GM23338 (cell line): ENCODE measurements at regions not wholly inside any gene's neighbourhood (a gene's known extent, or its start where the extent isn't known, plus 50 kb on each side); places are given as distances from the start of the nearest gene placed in this dataset.

Source experiments
- ATAC-seq: fragments of 200-7000 bp; cut with Tn5 transposase; 3 replicates; pipeline ENCODE4 v1.9.1; 2020
- DNase-seq: peaks from one replicate; pipeline ENCODE4 v3.0.0-alpha.2; 2015; ENCODE audit warnings: low spot score
- H2AFZ ChIP-seq: fragments of 200-600 bp; sonication (generic); 2 replicates; pipeline ENCODE4 v1.8.0; 2016; ENCODE audit warnings: antibody characterized with exemption, mild to moderate bottlenecking, moderate library complexity
- H3F3A ChIP-seq: fragments of 200-600 bp; sonication (generic); replicated peaks from 2 replicates; pipeline ENCODE4 v1.8.0; 2017; ENCODE audit warnings: antibody characterized with exemption, mixed run types, low read depth
- H3K27ac ChIP-seq: fragments of 200-600 bp; sonication (generic); 2 replicates; pipeline ENCODE4 v1.6.1; 2016; ENCODE audit warnings: low read depth
- H3K27me3 ChIP-seq: fragments of 200-600 bp; sonication (generic); 2 replicates; pipeline ENCODE4 v1.8.0; 2016; ENCODE audit warnings: mild to moderate bottlenecking, mixed run types, moderate library complexity; ENCODE audit not compliant: insufficient read depth
- H3K36me3 ChIP-seq: fragments of 200-600 bp; sonication (generic); 2 replicates; pipeline ENCODE4 v1.8.0; 2016; ENCODE audit warnings: mild to moderate bottlenecking; ENCODE audit not compliant: insufficient read depth
- H3K4me1 ChIP-seq: fragments of 200-600 bp; sonication (generic); 2 replicates; pipeline ENCODE4 v1.8.0; 2016; ENCODE audit warnings: mild to moderate bottlenecking, moderate library complexity; ENCODE audit not compliant: insufficient read depth
- H3K4me2 ChIP-seq: fragments of 200-600 bp; sonication (generic); 2 replicates; pipeline ENCODE4 v1.7.1; 2017; ENCODE audit warnings: mixed run types
- H3K4me3 ChIP-seq: fragments of 200-600 bp; sonication (generic); 2 replicates; pipeline ENCODE4 v1.6.1; 2016; ENCODE audit warnings: mixed run types
- H3K79me2 ChIP-seq: fragments of 200-600 bp; sonication (generic); replicated peaks from 2 replicates; pipeline ENCODE4 v1.8.0; 2017; ENCODE audit warnings: mild to moderate bottlenecking; ENCODE audit not compliant: insufficient read depth
- H3K9me2 ChIP-seq: fragments of 200-600 bp; sonication (generic); 2 replicates; pipeline ENCODE4 v1.8.0; 2017; ENCODE audit not compliant: insufficient read depth
- H4K20me1 ChIP-seq: fragments of 200-600 bp; sonication (generic); replicated peaks from 2 replicates; pipeline ENCODE4 v1.8.0; 2017; ENCODE audit warnings: mild to moderate bottlenecking; ENCODE audit not compliant: insufficient read depth
- H3K27ac Mint-ChIP-seq: 2 replicates; pipeline ENCODE4 v1.8.0; 2020; ENCODE audit warnings: inconsistent platforms, mild to moderate bottlenecking, moderate library complexity, mixed read lengths
- H3K27me3 Mint-ChIP-seq: 3 replicates; pipeline ENCODE4 v1.8.0; 2022; ENCODE audit warnings: low read depth, mild to moderate bottlenecking, moderate library complexity, mixed read lengths, inconsistent platforms; ENCODE audit not compliant: insufficient read depth, poor library complexity
- H3K36me3 Mint-ChIP-seq: 3 replicates; pipeline ENCODE4 v1.8.0; 2021; ENCODE audit warnings: low read depth, mild to moderate bottlenecking, inconsistent platforms, moderate library complexity, mixed read lengths
- H3K4me1 Mint-ChIP-seq: 3 replicates; pipeline ENCODE4 v1.8.0; 2020; ENCODE audit warnings: mild to moderate bottlenecking, inconsistent platforms, mixed read lengths
- H3K4me3 Mint-ChIP-seq: 3 replicates; pipeline ENCODE4 v1.8.0; 2021; ENCODE audit warnings: moderate library complexity, mild to moderate bottlenecking, inconsistent platforms, mixed read lengths
- H3K9me3 Mint-ChIP-seq: 3 replicates; pipeline ENCODE4 v1.8.0; 2020; ENCODE audit warnings: moderate library complexity, mild to moderate bottlenecking, inconsistent platforms, mixed read lengths
- EZH2 ChIP-seq: fragments of 200-600 bp; sonication (generic); IDR thresholded peaks from one replicate; pipeline ENCODE4 v1.8.0; 2017; ENCODE audit warnings: antibody characterized with exemption, mild to moderate bottlenecking, low read depth; ENCODE audit not compliant: unreplicated experiment
- NANOG ChIP-seq: IDR thresholded peaks from 2 replicates; pipeline ENCODE4 v1.6.1; 2016; ENCODE audit warnings: antibody characterized with exemption, borderline replicate concordance
- POLR2AphosphoS5 ChIP-seq: IDR thresholded peaks from 2 replicates; pipeline ENCODE4 v1.6.1; 2016; ENCODE audit warnings: antibody characterized with exemption, low read depth
- STAT1 ChIP-seq: IDR thresholded peaks from one replicate; pipeline ENCODE4 v1.6.1; 2016; ENCODE audit warnings: antibody characterized with exemption; ENCODE audit not compliant: unreplicated experiment
- ZNF114 ChIP-seq: fragments of 250-450 bp; sonication (Bioruptor Pico); IDR thresholded peaks from 2 replicates; pipeline ENCODE4 v1.5.0; 2020; ENCODE audit warnings: mild to moderate bottlenecking, moderate library complexity
- ZNF331 ChIP-seq: fragments of 250-450 bp; sonication (Bioruptor Pico); IDR thresholded peaks from 2 replicates; pipeline ENCODE4 v1.5.0; 2020; ENCODE audit warnings: low read depth, mild to moderate bottlenecking, moderate library complexity
- TF ChIP-seq, protein P1 (sequence below): fragments of 250-450 bp; sonication (Bioruptor Pico); IDR thresholded peaks from 2 replicates; pipeline ENCODE4 v1.5.0; 2020; ENCODE audit warnings: mild to moderate bottlenecking, moderate library complexity
- TF ChIP-seq, protein P2 (sequence below), 2 experiments: fragments of 200-600 bp in 1 of 2; sonication (generic) in 1 of 2; conservative IDR thresholded peaks; 2 replicates each; pipeline versions ENCODE4 v1.5.1 to v1.6.1; 2016 to 2017; ENCODE audit warnings: antibody characterized with exemption in 2 of 2, low read depth in 2 of 2, mild to moderate bottlenecking in 2 of 2, moderate library complexity in 1 of 2
- TF ChIP-seq, protein P3 (sequence below): IDR thresholded peaks from one replicate; pipeline ENCODE4 v1.6.1; 2018; ENCODE audit warnings: antibody characterized with exemption; ENCODE audit not compliant: unreplicated experiment

DNA sequence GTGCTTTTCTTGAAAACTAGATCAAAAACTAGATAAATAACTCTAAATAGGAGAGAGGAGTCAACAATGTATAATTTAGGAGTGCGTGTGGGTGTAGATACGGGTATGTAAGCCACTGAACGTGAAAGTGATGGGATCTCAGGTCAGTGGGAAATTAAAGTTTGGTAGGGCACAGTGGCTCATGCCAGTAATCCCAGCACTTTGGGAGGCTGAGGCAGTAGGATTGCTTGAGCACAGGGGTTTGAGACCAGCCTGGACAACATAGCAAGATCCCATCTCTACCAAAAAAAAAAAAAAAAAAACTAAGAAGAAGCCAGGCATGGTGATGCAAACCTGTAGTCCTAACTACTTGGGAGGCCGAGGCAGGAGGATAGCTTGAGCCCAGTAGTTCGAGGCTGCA, 247.1 kb downstream of the ANAPC1 start:
- no peaks in the 10 kb centered on the region for H3K27me3 Mint-ChIP-seq
- Histone ChIP-seq H3K9me2 (peaks cover 7% of the 10 kb centered on the region), H4K20me1 (no peaks in the 10 kb centered on the region), H3K27me3 (no peaks in the 10 kb centered on the region), H3K79me2 (no peaks in the 10 kb centered on the region), H2AFZ (no peak overlapping the region), H3K4me1 (no peaks in the 10 kb centered on the region), H3K36me3 (no peaks in the 10 kb centered on the region), H3K4me3 (no peak overlapping the region), H3K4me2 (no peak overlapping the region), H3K27ac (no peak overlapping the region), H3F3A (no peaks in the 10 kb centered on the region)
- TF ChIP-seq STAT1 (no peak), ZNF114 (CRISPR knock-in tag) (no peak)
- TF ChIP-seq, protein P1, sequence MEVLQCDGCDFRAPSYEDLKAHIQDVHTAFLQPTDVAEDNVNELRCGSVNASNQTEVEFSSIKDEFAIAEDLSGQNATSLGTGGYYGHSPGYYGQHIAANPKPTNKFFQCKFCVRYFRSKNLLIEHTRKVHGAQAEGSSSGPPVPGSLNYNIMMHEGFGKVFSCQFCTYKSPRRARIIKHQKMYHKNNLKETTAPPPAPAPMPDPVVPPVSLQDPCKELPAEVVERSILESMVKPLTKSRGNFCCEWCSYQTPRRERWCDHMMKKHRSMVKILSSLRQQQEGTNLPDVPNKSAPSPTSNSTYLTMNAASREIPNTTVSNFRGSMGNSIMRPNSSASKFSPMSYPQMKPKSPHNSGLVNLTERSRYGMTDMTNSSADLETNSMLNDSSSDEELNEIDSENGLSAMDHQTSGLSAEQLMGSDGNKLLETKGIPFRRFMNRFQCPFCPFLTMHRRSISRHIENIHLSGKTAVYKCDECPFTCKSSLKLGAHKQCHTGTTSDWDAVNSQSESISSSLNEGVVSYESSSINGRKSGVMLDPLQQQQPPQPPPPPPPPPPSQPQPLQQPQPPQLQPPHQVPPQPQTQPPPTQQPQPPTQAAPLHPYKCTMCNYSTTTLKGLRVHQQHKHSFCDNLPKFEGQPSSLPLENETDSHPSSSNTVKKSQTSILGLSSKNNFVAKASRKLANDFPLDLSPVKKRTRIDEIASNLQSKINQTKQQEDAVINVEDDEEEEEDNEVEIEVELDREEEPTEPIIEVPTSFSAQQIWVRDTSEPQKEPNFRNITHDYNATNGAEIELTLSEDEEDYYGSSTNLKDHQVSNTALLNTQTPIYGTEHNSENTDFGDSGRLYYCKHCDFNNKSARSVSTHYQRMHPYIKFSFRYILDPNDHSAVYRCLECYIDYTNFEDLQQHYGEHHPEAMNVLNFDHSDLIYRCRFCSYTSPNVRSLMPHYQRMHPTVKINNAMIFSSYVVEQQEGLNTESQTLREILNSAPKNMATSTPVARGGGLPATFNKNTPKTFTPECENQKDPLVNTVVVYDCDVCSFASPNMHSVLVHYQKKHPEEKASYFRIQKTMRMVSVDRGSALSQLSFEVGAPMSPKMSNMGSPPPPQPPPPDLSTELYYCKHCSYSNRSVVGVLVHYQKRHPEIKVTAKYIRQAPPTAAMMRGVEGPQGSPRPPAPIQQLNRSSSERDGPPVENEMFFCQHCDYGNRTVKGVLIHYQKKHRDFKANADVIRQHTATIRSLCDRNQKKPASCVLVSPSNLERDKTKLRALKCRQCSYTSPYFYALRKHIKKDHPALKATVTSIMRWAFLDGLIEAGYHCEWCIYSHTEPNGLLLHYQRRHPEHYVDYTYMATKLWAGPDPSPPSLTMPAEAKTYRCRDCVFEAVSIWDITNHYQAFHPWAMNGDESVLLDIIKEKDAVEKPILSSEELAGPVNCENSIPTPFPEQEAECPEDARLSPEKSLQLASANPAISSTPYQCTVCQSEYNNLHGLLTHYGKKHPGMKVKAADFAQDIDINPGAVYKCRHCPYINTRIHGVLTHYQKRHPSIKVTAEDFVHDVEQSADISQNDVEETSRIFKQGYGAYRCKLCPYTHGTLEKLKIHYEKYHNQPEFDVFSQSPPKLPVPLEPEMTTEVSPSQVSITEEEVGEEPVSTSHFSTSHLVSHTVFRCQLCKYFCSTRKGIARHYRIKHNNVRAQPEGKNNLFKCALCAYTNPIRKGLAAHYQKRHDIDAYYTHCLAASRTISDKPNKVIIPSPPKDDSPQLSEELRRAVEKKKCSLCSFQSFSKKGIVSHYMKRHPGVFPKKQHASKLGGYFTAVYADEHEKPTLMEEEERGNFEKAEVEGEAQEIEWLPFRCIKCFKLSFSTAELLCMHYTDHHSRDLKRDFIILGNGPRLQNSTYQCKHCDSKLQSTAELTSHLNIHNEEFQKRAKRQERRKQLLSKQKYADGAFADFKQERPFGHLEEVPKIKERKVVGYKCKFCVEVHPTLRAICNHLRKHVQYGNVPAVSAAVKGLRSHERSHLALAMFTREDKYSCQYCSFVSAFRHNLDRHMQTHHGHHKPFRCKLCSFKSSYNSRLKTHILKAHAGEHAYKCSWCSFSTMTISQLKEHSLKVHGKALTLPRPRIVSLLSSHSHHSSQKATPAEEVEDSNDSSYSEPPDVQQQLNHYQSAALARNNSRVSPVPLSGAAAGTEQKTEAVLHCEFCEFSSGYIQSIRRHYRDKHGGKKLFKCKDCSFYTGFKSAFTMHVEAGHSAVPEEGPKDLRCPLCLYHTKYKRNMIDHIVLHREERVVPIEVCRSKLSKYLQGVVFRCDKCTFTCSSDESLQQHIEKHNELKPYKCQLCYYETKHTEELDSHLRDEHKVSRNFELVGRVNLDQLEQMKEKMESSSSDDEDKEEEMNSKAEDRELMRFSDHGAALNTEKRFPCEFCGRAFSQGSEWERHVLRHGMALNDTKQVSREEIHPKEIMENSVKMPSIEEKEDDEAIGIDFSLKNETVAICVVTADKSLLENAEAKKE (CRISPR knock-in tag), result no peak
- H3K4me3 Mint-ChIP-seq, result no peak overlapping the region
- H3K27ac Mint-ChIP-seq, result no peak overlapping the region
- no peaks in the 10 kb centered on the region for H3K4me1 Mint-ChIP-seq
- H3K9me3 Mint-ChIP-seq, result peaks cover 18% of the 10 kb centered on the region
- DNase-seq, result no peak
- H3K36me3 Mint-ChIP-seq, result peaks cover 7% of the 10 kb centered on the region; the same call in 1 of the 3 replicates
- no peak for ATAC-seq

DNA sequence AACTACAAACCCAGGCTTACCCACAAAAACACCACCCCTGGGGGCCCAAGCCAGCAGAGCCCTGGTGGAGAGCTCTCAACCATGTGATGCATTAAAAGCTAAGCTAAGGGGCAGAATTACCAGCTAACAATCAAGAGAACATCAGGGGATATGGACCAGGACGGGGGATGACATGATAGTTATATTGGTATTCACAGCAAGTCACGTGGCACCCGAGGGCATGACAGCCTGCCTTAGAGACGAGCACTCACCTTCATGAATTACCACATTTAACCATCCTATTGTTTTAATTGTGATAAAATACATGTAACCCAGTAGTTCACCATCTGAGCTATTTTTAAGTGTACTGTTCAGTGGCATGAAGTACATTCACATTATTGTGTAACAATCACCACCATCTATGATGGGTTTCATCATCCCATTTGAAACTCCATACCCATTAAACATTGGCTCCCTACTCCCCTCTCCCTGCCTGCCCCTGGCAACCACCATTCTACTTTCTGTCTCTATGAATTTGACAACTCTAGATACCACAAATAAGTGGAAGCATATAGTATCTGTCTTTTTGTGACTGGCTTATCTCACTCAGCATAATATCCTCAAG, 245.6 kb downstream of the ANAPC1 start:
- H3K27me3 Mint-ChIP-seq, result no peaks in the 10 kb centered on the region
- TF ChIP-seq ZNF331 (CRISPR knock-in tag) (no peak), EZH2 (no peak), NANOG (no peak), POLR2AphosphoS5 (no peak), STAT1 (no peak)
- TF ChIP-seq, protein P2, sequence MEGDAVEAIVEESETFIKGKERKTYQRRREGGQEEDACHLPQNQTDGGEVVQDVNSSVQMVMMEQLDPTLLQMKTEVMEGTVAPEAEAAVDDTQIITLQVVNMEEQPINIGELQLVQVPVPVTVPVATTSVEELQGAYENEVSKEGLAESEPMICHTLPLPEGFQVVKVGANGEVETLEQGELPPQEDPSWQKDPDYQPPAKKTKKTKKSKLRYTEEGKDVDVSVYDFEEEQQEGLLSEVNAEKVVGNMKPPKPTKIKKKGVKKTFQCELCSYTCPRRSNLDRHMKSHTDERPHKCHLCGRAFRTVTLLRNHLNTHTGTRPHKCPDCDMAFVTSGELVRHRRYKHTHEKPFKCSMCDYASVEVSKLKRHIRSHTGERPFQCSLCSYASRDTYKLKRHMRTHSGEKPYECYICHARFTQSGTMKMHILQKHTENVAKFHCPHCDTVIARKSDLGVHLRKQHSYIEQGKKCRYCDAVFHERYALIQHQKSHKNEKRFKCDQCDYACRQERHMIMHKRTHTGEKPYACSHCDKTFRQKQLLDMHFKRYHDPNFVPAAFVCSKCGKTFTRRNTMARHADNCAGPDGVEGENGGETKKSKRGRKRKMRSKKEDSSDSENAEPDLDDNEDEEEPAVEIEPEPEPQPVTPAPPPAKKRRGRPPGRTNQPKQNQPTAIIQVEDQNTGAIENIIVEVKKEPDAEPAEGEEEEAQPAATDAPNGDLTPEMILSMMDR (conservative IDR thresholded peaks at IDR 0.05; ENCODE audit: low read depth in 2 of 2), result no peak
- TF ChIP-seq, protein P3, sequence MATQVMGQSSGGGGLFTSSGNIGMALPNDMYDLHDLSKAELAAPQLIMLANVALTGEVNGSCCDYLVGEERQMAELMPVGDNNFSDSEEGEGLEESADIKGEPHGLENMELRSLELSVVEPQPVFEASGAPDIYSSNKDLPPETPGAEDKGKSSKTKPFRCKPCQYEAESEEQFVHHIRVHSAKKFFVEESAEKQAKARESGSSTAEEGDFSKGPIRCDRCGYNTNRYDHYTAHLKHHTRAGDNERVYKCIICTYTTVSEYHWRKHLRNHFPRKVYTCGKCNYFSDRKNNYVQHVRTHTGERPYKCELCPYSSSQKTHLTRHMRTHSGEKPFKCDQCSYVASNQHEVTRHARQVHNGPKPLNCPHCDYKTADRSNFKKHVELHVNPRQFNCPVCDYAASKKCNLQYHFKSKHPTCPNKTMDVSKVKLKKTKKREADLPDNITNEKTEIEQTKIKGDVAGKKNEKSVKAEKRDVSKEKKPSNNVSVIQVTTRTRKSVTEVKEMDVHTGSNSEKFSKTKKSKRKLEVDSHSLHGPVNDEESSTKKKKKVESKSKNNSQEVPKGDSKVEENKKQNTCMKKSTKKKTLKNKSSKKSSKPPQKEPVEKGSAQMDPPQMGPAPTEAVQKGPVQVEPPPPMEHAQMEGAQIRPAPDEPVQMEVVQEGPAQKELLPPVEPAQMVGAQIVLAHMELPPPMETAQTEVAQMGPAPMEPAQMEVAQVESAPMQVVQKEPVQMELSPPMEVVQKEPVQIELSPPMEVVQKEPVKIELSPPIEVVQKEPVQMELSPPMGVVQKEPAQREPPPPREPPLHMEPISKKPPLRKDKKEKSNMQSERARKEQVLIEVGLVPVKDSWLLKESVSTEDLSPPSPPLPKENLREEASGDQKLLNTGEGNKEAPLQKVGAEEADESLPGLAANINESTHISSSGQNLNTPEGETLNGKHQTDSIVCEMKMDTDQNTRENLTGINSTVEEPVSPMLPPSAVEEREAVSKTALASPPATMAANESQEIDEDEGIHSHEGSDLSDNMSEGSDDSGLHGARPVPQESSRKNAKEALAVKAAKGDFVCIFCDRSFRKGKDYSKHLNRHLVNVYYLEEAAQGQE, result no peak
- no peak overlapping the region for H3K4me3 ChIP-seq
- no peaks in the 10 kb centered on the region for H3K4me1 Mint-ChIP-seq
- peaks cover 7% of the 10 kb centered on the region for H3K9me2 ChIP-seq
- H3K27me3 ChIP-seq, result no peaks in the 10 kb centered on the region
- ATAC-seq, result no peak
- no peak overlapping the region for H3K27ac ChIP-seq
- no peaks in the 10 kb centered on the region for H4K20me1 ChIP-seq
- peaks cover 18% of the 10 kb centered on the region for H3K9me3 Mint-ChIP-seq
- DNase-seq, result no peak
- no peaks in the 10 kb centered on the region for H3K79me2 ChIP-seq
- peaks cover 7% of the 10 kb centered on the region; the same call in 1 of the 3 replicates for H3K36me3 Mint-ChIP-seq
- H2AFZ ChIP-seq, result no peak overlapping the region
- no peaks in the 10 kb centered on the region for H3K36me3 ChIP-seq
- H3F3A ChIP-seq, result no peaks in the 10 kb centered on the region
- no peak overlapping the region for H3K4me2 ChIP-seq
- no peaks in the 10 kb centered on the region for H3K4me1 ChIP-seq
- no peak overlapping the region for H3K4me3 Mint-ChIP-seq
- no peak overlapping the region for H3K27ac Mint-ChIP-seq
